Ishikawa (cell line): ENCODE measurements at regions not wholly inside any gene's neighbourhood (a gene's known extent, or its start where the extent isn't known, plus 50 kb on each side); places are given as distances from the start of the nearest gene placed in this dataset.

Experiments
- CEBPB ChIP-seq: IDR thresholded peaks from 2 replicates; pipeline ENCODE4 v1.6.1; 2012
- TAF1 ChIP-seq: IDR thresholded peaks from 2 replicates; pipeline ENCODE4 v1.6.1; 2012; ENCODE audit warnings: low read depth, mild to moderate bottlenecking
- TCF12 ChIP-seq: IDR thresholded peaks from 2 replicates; pipeline ENCODE4 v1.6.1; 2012; ENCODE audit warnings: low read depth
- YY1 ChIP-seq: IDR thresholded peaks from 2 replicates; pipeline ENCODE4 v1.6.1; 2012; ENCODE audit warnings: low read depth
- TF ChIP-seq, protein P1 (sequence below): IDR thresholded peaks from 2 replicates; pipeline ENCODE4 v1.6.1; 2012

DNA sequence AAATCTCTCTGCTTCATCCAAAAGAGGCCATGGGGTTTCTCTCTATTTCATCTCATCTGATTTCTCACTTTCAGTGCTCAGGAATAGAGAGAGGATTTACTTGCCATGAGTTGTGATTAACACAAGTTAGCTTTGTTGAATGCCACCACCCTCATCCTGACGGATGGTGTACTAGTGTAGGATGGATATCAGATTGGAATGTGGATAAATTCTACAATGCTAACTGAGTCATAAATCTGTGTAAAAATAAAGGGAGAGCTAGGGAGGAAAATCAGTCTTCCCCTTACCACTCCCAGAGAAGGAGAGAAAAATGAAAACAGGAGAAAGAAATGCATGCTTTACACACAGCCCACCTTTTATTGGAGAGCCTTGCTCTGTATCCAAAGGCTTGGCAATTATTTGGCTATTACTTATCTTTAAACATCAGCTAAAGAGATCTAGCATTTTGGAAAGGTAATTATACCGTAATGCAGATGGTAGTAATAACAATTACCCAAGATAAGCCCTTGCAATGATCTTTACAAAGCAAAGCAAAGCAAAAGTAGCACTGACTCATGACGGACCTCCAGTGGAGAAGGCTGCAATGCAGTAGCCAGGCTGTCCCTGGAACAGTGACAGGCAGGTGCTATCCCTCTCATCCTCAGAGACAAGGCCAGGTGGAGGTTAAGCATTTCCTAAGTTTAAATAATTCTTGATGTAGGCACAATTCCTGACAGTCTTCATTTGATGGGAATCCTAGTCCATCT is 306.3 kb upstream of the PPARGC1A start:
- TF ChIP-seq YY1 = no peak
- no peak for TF ChIP-seq TAF1
- TF ChIP-seq TCF12 = no peak
- TF ChIP-seq, protein P1, sequence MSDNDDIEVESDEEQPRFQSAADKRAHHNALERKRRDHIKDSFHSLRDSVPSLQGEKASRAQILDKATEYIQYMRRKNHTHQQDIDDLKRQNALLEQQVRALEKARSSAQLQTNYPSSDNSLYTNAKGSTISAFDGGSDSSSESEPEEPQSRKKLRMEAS = no peak
- TF ChIP-seq CEBPB = no peak
